Left ventricle myocardium inferior (tissue), 1 donor: ENCODE measurements at regions not wholly inside any gene's neighbourhood (a gene's known extent, or its start where the extent isn't known, plus 50 kb on each side); places are given as distances from the start of the nearest gene placed in this dataset.

Experiments used
- DNase-seq: peaks from one replicate; pipeline ENCODE4 v3.0.0-alpha.2; 2020
- H3K27ac ChIP-seq: fragments of 200-600 bp; replicated peaks from 2 replicates; pipeline ENCODE4 v1.8.0; 2021
- H3K27me3 ChIP-seq: fragments of 200-600 bp; 2 replicates; pipeline ENCODE4 v1.8.0; 2021; ENCODE audit warnings: low read depth
- H3K36me3 ChIP-seq: fragments of 200-600 bp; 2 replicates; pipeline ENCODE4 v1.8.0; 2021
- H3K4me1 ChIP-seq: fragments of 200-600 bp; 2 replicates; pipeline ENCODE4 v1.8.0; 2021
- H3K4me3 ChIP-seq: fragments of 200-600 bp; 2 replicates; pipeline ENCODE4 v1.8.0; 2021; ENCODE audit warnings: mild to moderate bottlenecking, moderate library complexity
- H3K9me3 ChIP-seq: fragments of 200-600 bp; replicated peaks from 2 replicates; pipeline ENCODE4 v1.8.0; 2021
- intact Hi-C: fragments of 100-400 bp; cut with micrococcal nuclease; formaldehyde crosslinking; loops from one replicate; pipeline ENCODE4 v1.11.0; 2022
- TF ChIP-seq, protein P1 (sequence below): fragments of 200-600 bp; IDR thresholded peaks from 2 replicates; pipeline ENCODE4 v1.8.0; 2021; ENCODE audit warnings: antibody characterized with exemption, mild to moderate bottlenecking, borderline replicate concordance
- donor health status: DM: no; HTN: yes; CAD: no; lungs with severe emphysema.

DNA sequence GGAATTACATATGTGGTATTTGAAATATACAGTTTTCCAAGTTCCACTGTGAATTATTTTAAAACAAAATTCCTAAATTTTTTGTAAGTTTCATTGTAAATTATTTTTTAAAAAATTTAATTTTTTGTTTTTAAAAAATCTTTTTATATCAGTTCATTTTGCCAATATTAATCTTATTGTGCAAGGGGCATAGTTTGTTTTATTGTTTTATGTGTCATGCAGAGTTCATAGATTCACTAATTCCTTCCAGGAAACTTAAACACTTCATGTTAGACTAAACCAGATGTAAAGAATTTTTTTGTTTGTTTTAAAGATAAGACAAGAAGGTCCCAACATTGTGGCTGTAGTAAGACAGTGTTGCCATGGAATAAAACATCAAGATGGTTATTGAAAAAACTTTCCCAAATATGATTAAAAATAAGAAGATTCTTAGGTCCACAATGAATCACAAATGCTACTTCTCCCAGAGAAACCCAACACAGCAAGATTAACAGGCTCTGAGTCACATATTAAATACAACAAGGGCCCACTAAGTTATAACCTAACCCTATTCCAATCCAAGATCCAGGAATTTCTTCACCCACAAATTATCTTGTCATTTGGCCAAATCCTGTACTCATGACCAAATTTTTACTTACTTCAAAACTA, 464.7 kb upstream of the IGFBP3 start:
- Histone ChIP-seq H3K4me1 (peaks cover 7% of the 10 kb centered on the region), H3K36me3 (no peaks in the 10 kb centered on the region), H3K27ac (no peak overlapping the region), H3K4me3 (no peak overlapping the region), H3K27me3 (no peaks in the 10 kb centered on the region), H3K9me3 (peaks cover 16% of the 10 kb centered on the region)
- TF ChIP-seq, protein P1, sequence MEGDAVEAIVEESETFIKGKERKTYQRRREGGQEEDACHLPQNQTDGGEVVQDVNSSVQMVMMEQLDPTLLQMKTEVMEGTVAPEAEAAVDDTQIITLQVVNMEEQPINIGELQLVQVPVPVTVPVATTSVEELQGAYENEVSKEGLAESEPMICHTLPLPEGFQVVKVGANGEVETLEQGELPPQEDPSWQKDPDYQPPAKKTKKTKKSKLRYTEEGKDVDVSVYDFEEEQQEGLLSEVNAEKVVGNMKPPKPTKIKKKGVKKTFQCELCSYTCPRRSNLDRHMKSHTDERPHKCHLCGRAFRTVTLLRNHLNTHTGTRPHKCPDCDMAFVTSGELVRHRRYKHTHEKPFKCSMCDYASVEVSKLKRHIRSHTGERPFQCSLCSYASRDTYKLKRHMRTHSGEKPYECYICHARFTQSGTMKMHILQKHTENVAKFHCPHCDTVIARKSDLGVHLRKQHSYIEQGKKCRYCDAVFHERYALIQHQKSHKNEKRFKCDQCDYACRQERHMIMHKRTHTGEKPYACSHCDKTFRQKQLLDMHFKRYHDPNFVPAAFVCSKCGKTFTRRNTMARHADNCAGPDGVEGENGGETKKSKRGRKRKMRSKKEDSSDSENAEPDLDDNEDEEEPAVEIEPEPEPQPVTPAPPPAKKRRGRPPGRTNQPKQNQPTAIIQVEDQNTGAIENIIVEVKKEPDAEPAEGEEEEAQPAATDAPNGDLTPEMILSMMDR, result no peak
- intact Hi-C loops, result no loop called here
- DNase-seq, result no peak

DNA sequence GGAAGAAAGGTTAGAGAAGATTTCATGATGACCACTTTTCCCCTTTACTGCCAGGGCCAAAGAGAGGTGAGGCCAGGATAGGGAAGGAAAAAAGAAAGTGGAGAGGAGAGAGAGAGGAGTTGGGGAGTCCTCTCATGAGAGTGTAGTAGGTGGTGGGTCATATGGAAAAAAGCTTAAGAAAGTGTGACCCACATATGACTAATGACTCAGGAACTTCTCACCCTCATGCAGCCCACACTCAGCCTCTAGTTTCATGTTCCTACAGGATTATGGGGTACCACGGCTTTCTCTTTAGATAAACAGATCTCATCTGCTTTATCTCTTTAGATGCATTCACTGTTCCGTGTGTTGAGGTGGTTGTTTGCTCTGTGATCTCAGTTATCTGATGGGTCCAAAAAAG, 462.5 kb upstream of the IGFBP3 start:
- TF ChIP-seq, protein P1, result no peak
- peaks cover 6% of the 10 kb centered on the region for H3K4me1 ChIP-seq
- H3K9me3 ChIP-seq, result peaks cover 16% of the 10 kb centered on the region
- no peak overlapping the region for H3K4me3 ChIP-seq
- no peak for DNase-seq
- H3K27me3 ChIP-seq, result no peaks in the 10 kb centered on the region
- H3K36me3 ChIP-seq, result no peaks in the 10 kb centered on the region
- no peak overlapping the region for H3K27ac ChIP-seq
- intact Hi-C loops, result no loop called here

DNA sequence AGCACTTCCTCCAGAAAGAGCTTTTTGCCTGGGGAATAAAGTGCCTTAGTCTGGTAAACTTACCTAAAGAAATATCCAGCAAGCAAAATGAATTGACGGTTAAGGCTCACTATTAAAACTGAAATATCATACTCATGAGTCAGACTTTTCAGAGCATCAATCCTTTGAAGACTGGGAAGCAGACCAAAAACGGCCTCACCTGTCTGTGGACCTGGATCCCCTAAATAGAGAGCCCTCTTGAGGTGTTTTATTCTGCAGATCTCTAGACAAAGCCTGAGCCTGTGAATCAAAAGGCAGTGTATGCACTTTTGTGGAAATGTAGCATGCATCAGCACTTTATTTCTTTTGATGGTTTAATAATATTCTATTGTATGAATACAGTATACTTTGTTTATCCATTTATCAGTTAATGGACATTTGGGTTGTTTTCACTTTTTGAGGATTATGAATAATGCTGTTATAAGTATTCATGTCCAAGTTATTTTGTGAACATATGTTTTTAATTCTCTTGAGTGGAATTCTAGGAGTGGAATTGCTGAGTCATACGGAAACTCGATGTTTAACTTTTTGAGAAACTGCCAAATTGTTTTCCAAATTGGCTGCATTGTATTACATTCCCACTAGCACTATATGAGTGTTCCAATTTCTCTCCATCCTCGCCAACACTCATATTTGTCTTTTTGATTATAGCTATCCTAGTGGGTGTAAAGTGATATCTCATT, 449.0 kb upstream of the IGFBP3 start:
- no peak overlapping the region for H3K27ac ChIP-seq
- H3K36me3 ChIP-seq, result no peaks in the 10 kb centered on the region
- no peaks in the 10 kb centered on the region for H3K4me1 ChIP-seq
- intact Hi-C loops, result no loop called here
- no peaks in the 10 kb centered on the region for H3K27me3 ChIP-seq
- no peak for DNase-seq
- no peak overlapping the region for H3K4me3 ChIP-seq
- H3K9me3 ChIP-seq, result no peaks in the 10 kb centered on the region
- TF ChIP-seq, protein P1, result no peak

DNA sequence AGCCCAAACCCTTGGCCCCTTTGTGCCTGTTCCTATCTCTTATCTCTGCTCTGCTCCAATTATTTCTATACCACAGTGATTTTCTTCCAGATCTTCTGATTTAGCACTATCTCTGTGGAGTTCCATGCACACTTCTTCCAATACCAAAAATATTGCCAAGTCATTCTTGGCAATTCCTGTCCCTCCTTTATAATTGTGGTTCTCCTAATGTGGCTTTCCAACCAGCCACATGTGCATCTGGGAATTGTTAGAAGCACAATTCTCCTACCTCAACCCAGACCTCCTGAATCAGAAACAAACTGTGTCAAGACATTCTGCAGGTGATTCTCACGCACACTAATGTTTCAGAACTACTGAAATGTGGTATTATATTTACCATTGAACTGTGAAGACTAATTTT, 447.8 kb upstream of the IGFBP3 start:
- Histone ChIP-seq H3K4me1 (no peaks in the 10 kb centered on the region), H3K4me3 (no peak overlapping the region), H3K9me3 (no peaks in the 10 kb centered on the region), H3K27ac (no peak overlapping the region), H3K27me3 (no peaks in the 10 kb centered on the region), H3K36me3 (no peaks in the 10 kb centered on the region)
- DNase-seq, result no peak
- TF ChIP-seq, protein P1, result no peak
- intact Hi-C loops, result no loop called here

DNA sequence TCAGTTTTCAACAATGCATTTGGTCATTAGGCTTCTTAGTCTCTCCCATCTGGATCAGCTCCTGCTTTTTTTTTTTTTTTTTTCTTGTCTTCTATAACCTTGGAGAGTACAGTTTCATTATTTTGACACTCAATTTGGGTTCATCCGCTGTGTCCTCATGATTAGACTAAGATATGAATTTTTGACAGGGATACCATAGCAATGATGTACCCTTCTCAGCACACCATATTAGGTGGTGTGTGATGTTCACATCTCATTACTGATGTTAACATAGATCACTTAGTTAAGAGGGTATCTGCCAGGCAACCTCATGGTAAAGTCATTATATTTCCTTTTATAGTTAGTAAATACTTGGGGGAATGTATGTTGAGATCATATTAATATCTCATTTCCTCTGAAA, 445.5 kb upstream of the IGFBP3 start:
- intact Hi-C loops, result no loop called here

More for the DNA sequence above, 445.5 kb upstream of the IGFBP3 start:
- TF ChIP-seq, protein P1, result no peak
- no peaks in the 10 kb centered on the region for H3K9me3 ChIP-seq
- no peaks in the 10 kb centered on the region for H3K4me1 ChIP-seq
- H3K27me3 ChIP-seq, result no peaks in the 10 kb centered on the region
- DNase-seq, result no peak
- no peak overlapping the region for H3K27ac ChIP-seq
- no peaks in the 10 kb centered on the region for H3K36me3 ChIP-seq
- H3K4me3 ChIP-seq, result no peak overlapping the region
